ENCODE measurements at regions not wholly inside any gene's neighbourhood (a gene's known extent, or its start where the extent isn't known, plus 50 kb on each side); places are given as distances from the start of the nearest gene placed in this dataset.
A peak's percentile ranks its signal among the peaks of the same experiment; 100 is the strongest.

GRCh38 chrX:129013574-129013973, 509.7 kb downstream of the SMARCA1 start:
- Histone ChIP-seq H2BK120ac (ENCODE audit: low read depth, low read length, poor library complexity, severe bottlenecking) (no peak overlapping the region), H3K79me2 (ENCODE audit: insufficient read depth, low read length) (no peaks in the 10 kb centered on the region), H3K56ac (ENCODE audit: insufficient read length, low read depth, low read length) (no peak overlapping the region), H2AK5ac (ENCODE audit: insufficient read length, low read length) (no peak overlapping the region), H3K27ac (ENCODE audit: insufficient read length, low read depth, low read length) (no peak overlapping the region), H3K23me2 (ENCODE audit: insufficient read length, low read depth, low read length, poor library complexity, severe bottlenecking) (no peaks in the 10 kb centered on the region), H2BK20ac (ENCODE audit: low read depth, low read length, poor library complexity, severe bottlenecking) (no peak overlapping the region), H3K4me2 (ENCODE audit: insufficient read depth, insufficient read length, low read length) (no peak overlapping the region), H4K5ac (ENCODE audit: insufficient read length, low read depth, low read length) (no peak overlapping the region), H3K18ac (ENCODE audit: insufficient read length, low read depth, low read length) (no peak overlapping the region), H2AFZ (ENCODE audit: low read length) (no peak overlapping the region), H3K4me1 (ENCODE audit: insufficient read depth, low read length) (peaks cover 2% of the 10 kb centered on the region; the same call in 1 of the 2 replicates), H2BK12ac (ENCODE audit: insufficient read length, low read depth, low read length) (no peak overlapping the region), H2BK15ac (ENCODE audit: low read depth, low read length) (no peak overlapping the region), H3T11ph (ENCODE audit: low read length) (no peak overlapping the region), H3K23ac (ENCODE audit: insufficient read length, low read depth, low read length) (no peak overlapping the region), H2BK5ac (ENCODE audit: insufficient read length, low read length) (no peak overlapping the region), H3K4ac (ENCODE audit: low read depth, low read length) (no peak overlapping the region), H4K20me1 (ENCODE audit: control insufficient read depth, insufficient read depth, insufficient read length) (no peaks in the 10 kb centered on the region), H4K91ac (ENCODE audit: insufficient read length, low read depth, low read length) (no peak overlapping the region), H4K8ac (replicated peaks; ENCODE audit: insufficient read length, low read depth, low read length) (no peak overlapping the region), H3K27me3 (ENCODE audit: insufficient read depth, low read length) (no peaks in the 10 kb centered on the region), H3K79me1 (ENCODE audit: insufficient read depth, low read depth, low read length, poor library complexity, severe bottlenecking) (no peaks in the 10 kb centered on the region), H3K9ac (ENCODE audit: extremely low read depth, insufficient read length, low read length) (no peak overlapping the region), H3K9me3 (ENCODE audit: control insufficient read depth, low read depth, low read length) (no peaks in the 10 kb centered on the region), H3K14ac (ENCODE audit: insufficient read depth, low read length) (no peak overlapping the region)
- WGBS (ENCODE audit: extremely low coverage, insufficient read length, low lambda C conversion rate), result no CpG with 5 or more reads among the region's 3 CpGs
- no peak overlapping the region for H3K27ac Mint-ChIP-seq
- no peaks in the 10 kb centered on the region for H3K9me3 Mint-ChIP-seq
- H3K4me1 Mint-ChIP-seq, result peaks cover 21 to 27% of the 10 kb centered on the region in 2 experiments
- no peaks in the 10 kb centered on the region; the same call in 1 of the 2 replicates for H3K27me3 Mint-ChIP-seq (ENCODE audit: low read depth)
- H3K36me3 Mint-ChIP-seq (ENCODE audit: insufficient read depth in 1 of 3, low read depth in 3 of 3), result no peaks in the 10 kb centered on the region; a peak in 1 of 7 replicates
- TF ChIP-seq CTCF (conservative IDR thresholded peaks at IDR 0.05), result peak; percentile 65
- peak; percentile 50 for DNase-seq
- no peak overlapping the region for H3K4me3 Mint-ChIP-seq

All from H9 (cell line).